Muscle of arm (tissue), 1 donor: ENCODE measurements at regions not wholly inside any gene's neighbourhood (a gene's known extent, or its start where the extent isn't known, plus 50 kb on each side); places are given as distances from the start of the nearest gene placed in this dataset.
"Not testable (repeated sequence)": the region's sequence is repeated elsewhere in the genome, so short reads cannot be mapped to it uniquely, and the experiment has no call there.

Experiments used
- DNase-seq: peaks from one replicate; pipeline ENCODE4 v3.0.0-alpha.2; 2013

DNA sequence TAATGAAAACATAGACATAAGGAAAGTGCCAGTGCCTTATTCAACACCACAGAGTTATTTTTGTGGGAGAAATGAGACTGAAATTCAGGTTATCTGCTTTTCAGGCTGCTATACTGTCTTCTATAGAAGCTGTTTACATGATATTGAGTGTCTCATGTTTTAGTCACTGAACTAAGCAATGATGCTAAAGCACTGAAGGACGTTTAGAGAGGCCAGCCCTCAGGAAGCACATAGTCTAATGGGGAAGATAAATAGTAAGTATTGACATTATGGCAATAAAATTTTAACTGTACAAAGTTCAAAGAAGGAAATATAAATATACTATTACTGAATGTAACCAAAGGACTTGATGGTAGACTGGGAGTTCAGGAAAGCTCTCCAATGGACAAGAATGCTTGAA, 186.4 kb upstream of the ZC3H15 start:
- DNase-seq = no peak

- DNase-seq = no peak
Measured at GRCh38 chr2:186302263-186302662, 183.8 kb upstream of the ZC3H15 start.

DNA sequence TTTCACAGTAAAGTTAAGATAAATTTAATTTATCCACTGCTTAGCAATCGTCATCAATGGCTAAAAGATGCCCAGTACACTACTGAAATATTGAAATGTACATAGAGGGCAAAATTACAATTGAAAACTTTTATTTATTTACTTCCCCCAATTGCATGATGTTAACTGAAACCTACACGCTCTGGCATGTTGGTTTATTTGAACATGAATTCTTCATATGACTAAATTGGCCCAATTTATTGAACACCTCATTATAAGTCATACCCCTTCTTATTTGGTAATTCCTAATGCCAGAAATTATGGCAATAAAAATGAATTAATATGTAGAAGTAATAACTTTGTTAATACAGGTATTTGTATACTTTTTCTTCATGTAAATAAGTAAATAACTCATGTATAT, 183.0 kb upstream of the ZC3H15 start:
- DNase-seq = no peak

DNA sequence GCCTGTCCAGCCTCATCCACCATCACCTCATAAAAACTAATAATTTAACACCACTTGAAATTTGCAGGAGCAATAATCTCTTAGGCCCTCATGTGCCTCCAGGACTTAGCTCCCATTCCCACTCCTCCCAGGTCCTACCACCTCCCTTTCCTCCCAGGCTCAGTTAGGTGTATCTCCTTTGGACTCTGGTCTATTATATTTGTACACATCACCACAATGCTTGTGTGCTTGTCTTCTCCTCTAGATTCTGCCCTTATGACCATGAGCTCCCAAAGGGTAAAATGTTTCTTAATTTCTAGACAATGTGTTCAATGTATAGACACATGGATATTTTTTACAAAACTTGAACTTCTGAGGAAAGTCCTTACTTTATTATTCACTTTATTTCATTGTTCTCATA, 182.0 kb upstream of the ZC3H15 start:
- DNase-seq = no peak

DNA sequence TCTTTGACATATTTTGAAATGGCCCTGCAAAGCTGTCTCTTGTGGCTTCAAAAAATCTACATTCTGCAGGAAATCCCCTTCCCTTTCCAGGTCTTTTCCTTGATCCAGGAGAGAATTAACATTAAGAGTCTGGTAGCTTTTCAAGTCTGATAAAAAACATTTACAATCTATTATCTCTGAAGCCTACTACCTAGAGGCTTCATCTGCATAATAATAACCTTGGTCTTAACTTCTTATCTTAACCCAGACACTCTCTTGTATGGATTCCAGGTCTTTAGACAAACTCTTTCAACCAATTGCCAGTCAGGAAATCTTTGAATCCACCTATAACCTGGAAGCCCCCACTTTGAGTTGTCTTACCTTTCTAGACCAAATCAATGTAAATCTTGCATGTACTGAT, 179.3 kb upstream of the ZC3H15 start:
- DNase-seq = no peak

DNA sequence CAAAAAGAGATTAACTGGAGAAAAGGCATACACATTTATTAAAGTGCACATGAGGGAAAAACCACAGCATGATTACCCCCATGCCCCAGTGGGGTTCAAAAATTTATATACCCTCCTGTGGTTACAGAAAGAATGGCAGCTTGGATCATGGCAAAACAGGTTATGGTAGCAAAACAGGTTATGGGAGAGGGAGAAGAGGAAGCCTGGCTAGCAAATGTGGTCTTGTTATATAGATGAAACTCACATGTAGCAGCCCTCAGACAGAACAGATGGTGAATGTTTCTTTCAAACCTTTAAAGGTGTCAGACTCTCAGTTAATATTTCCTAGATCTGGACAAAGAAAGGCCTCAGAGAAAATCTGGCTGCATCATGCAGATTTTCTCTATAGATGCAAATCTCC, 178.2 kb upstream of the ZC3H15 start:
- DNase-seq = no peak

GRCh38 chr2:186308347-186308746, 177.7 kb upstream of the ZC3H15 start:
- no peak for DNase-seq

DNA sequence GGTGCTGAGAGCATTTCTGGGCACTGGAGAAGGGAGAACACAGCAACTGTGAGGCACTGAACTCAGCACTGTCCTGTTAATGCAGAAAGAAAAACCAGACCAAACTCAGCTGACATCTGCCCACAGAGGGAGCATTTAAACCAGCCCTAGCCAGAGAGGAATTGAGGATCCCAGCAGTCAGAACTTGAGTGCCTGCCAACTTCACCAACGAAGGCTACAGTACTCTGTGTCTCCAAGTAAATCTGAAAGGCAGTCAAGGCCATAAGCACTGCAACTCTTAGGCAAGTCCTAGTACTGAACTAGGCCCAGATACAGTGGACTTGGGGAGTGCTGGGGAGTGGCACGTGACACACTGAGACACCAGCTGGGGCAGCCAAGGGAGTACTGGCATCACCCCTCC, 176.2 kb upstream of the ZC3H15 start:
- no peak for DNase-seq

DNA sequence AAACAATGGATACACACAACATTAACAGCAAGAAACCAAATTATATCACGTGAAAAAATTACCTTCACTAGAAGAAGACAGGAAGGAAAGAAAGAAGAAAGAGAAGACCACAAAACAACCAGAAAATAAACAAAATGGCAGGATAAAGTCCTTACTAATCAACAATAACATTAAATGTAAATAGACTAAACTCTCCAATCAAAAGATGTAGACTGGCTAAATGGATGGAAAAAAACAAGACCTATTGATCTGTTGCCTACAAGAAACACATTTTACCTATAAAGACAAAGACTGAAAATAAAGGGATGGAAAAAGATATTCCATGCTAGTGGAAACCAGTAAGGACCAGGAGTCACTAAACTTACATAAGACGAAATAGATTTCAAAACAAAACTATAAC, 167.0 kb upstream of the ZC3H15 start:
- DNase-seq = no peak

GRCh38 chr2:186325827-186326535, 160.1 kb upstream of the ZC3H15 start:
- DNase-seq = no peak

- no peak for DNase-seq
Measured at GRCh38 chr2:186327251-186327868, 158.7 kb upstream of the ZC3H15 start.

DNA sequence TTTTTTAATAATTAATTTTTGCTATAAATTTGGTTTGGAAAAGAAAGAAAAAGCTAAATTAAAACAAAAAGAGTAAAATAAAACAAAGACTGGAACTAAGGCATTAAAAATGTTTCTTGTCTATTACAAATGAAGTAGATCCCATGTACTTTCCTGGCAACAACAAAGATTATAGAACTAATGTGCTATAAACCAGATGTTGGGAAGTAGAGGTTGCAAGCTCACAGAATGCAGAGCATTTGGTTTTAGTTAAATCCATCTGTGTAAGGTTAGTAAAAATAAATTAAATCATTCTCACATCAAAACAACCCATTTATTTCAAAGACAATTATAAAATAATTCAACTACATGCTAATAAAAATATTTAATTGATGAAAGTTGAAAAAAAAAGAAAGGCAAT, 157.2 kb upstream of the ZC3H15 start:
- DNase-seq = peak; percentile 28

GRCh38 chr2:186330050-186330449, 156.0 kb upstream of the ZC3H15 start:
- DNase-seq = no peak

GRCh38 chr2:186339716-186340115, 146.3 kb upstream of the ZC3H15 start:
- no peak for DNase-seq

DNA sequence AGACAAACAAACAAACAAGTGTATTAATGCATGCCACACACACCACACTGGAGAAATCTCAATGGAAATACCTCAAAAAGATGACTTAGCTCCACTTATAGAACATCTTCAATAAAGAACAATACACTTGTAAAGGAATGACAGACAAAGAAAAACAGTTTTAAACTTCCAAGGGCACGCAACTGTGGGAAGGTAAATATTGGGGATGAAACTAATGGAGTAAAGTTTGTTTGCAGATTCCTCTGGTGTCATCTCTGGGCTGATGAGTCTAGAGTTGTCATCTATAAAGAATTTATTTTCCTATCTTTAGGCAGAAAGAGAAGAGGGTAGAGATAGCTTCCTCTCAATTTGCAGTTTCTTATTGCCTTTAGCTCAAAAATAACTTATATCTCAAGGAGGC, 144.0 kb upstream of the ZC3H15 start:
- no peak for DNase-seq

GRCh38 chr2:186345745-186346144, 140.3 kb upstream of the ZC3H15 start:
- no peak for DNase-seq

DNA sequence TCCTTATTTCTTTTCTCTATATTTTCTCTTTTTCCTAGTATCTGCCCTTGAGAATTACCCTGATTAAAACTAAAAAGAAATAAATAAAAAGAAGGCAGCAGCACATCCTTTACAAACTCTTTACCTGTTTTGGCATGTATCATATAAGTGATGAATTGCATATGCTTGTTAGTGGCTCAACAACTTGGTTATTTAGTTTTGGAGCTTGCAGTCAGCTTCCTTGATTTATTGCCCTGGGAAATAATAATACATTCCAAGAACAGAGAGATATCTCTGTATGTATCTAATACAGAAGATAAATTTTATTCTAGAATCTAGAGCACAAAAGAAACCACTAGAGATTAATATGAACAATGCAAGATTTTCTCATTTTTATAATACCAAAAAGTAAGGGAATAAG, 139.8 kb upstream of the ZC3H15 start:
- no peak for DNase-seq

- no peak for DNase-seq
Measured at GRCh38 chr2:186347472-186347871, 138.6 kb upstream of the ZC3H15 start.

- DNase-seq = no peak
Measured at GRCh38 chr2:186348200-186348599, 137.9 kb upstream of the ZC3H15 start.

DNA sequence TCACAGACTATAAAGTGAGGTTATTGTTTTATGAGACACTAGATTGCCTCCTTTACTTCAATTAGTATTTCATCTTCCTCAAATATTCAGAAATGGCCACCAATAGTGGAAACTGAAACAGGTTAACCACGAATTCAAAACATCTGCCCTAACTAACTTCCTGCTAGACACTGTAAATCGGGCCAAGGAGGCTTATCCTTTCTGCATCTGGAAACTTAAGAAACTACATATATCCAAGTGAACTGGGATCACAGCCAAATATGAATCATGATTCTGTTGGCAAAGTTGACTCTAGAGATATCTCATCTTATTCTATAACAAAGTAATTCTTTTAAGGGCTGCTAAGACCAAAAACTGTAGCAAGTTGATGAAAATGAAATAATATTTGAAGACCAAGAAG, 136.6 kb upstream of the ZC3H15 start:
- DNase-seq = peak; percentile 65

- not testable (repeated sequence) for DNase-seq
Measured at GRCh38 chr2:186354160-186354559, 131.9 kb upstream of the ZC3H15 start.

- DNase-seq = no peak
Measured at GRCh38 chr2:186365406-186365805, 120.7 kb upstream of the ZC3H15 start.

DNA sequence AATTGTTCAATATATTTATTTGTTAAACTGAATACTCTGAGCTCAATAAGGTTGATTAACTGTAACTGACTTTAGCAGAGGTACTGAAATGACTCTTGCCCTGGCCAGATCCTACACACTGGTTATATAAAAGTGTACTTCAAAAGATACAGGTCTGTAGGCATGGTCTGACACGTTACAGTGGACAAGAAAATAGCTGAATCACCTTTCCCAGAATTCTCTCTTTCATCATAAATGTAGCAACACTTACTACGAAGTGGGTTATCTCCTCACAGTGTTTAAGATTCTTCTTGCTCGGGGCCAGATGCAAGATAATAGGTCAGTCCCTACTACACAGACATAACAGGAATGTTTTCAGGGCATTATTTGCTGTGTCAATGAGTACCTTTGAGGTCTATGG, 107.0 kb upstream of the ZC3H15 start:
- no peak for DNase-seq

GRCh38 chr2:186380805-186381204, 105.3 kb upstream of the ZC3H15 start:
- no peak for DNase-seq
